Kidney glomerular epithelial cell (primary cell): ENCODE measurements at regions not wholly inside any gene's neighbourhood (a gene's known extent, or its start where the extent isn't known, plus 50 kb on each side); places are given as distances from the start of the nearest gene placed in this dataset.

Source experiments
- DNase-seq: peaks from one replicate; lab custom pipeline; 2025; lab: John Stamatoyannopoulos, UW

- no peak for DNase-seq
Measured at GRCh38 chr15:69951898-69952555, 145.7 kb downstream of the TLE3 start.

GRCh38 chr15:69953051-69953450, 144.7 kb downstream of the TLE3 start:
- DNase-seq: no peak

GRCh38 chr15:69953816-69954215, 143.9 kb downstream of the TLE3 start:
- DNase-seq: no peak

DNA sequence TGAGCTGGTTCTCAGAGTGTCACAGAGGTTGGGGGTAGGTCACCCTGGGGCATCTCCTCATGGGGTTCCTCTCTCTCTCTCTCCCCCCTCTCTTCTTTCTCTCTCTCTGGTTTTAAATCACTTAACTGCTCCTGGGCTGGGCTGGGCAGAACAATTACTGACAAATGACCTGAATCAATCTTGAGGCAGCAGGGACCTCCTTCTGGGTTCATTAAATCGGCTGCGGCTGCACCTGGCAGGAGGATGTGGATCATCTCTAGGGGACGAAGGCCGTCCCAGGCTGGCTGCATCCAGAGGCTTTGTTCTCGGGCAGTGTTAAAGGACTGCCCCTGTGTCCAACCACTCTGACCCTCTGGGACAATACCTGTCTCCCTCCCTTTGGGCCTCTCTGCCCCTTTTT, 143.1 kb downstream of the TLE3 start:
- DNase-seq: no peak

- no peak for DNase-seq
Measured at GRCh38 chr15:69955240-69955894, 142.3 kb downstream of the TLE3 start.

DNA sequence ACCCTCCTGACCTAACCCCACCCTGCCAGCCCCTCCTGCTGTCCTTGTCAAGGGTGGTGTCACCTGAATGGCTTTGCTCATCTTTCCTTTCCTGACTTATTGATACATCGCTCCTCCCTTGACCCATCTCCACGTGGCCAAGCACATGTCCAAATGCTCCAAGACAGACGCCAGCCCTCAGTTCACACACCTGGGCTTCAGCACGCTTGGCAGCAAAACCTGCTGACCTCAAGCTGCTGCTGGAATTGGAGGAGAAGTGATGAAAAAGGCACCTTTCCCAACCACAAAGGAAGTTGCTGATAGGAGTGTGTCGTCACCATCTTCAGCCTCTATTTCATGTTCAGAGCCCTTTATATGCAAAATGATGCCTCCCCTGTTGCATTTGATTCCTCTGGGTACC, 141.3 kb downstream of the TLE3 start:
- no peak for DNase-seq

GRCh38 chr15:69957175-69957574, 140.5 kb downstream of the TLE3 start:
- DNase-seq: no peak

- no peak for DNase-seq
Measured at GRCh38 chr15:69958496-69959084, 139.1 kb downstream of the TLE3 start.

GRCh38 chr15:69962561-69962960, 135.2 kb downstream of the TLE3 start:
- no peak for DNase-seq

DNA sequence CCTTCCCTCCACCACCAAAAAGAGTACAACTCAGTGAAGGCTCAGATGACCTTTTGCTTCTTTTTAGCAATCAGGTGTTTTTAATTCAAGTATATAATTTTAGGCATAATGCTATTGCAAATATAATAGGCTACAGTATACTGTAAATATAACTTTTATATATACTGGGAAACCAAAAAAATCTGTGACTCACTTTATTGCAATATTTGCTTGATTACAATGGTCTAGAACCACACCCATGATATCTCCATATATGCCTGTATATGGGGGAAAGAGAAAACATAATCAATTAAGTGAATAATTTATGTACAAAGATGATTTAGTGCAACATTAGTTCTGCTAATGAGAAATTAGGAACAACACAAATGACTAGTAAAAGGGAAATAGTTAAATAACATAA, 134.3 kb downstream of the TLE3 start:
- no peak for DNase-seq

DNA sequence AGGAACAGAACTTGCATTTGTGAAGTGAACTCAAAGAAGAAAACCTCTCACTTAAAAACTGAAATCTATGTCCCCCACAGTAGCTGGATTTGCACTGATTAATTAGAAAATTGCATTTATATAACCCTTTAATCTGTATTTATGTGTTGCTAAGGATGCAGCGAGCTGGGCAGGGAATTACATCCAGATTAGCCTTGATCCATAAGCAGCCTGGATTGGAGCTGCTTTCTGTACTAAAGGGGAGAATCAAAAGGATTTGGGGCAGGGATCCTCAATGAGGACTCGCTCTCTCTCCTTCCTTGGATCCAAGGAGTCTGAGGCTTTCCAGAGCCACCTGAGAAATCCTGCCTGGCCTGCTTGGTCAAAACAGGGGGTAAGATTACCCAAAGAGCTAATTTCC, 125.9 kb downstream of the TLE3 start:
- DNase-seq: no peak

DNA sequence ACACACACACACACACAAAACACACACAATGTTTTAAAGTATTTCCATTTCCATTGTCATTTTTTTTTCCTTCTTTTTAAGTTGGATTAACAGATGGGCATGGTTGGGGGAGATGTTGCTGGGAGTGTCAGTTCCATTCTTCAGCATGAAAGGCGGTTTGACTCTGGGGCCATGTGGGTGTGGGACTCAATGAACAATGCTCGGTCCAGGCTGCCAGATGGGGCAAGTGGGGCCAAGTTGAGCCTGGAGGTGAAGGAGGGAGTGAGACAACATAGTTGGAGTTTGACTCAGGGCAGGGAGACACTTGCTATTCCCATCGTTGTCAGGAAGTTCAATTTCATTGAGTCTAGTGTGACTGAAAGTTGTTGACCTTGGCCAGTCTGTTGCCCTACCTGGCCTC, 125.3 kb downstream of the TLE3 start:
- no peak for DNase-seq

DNA sequence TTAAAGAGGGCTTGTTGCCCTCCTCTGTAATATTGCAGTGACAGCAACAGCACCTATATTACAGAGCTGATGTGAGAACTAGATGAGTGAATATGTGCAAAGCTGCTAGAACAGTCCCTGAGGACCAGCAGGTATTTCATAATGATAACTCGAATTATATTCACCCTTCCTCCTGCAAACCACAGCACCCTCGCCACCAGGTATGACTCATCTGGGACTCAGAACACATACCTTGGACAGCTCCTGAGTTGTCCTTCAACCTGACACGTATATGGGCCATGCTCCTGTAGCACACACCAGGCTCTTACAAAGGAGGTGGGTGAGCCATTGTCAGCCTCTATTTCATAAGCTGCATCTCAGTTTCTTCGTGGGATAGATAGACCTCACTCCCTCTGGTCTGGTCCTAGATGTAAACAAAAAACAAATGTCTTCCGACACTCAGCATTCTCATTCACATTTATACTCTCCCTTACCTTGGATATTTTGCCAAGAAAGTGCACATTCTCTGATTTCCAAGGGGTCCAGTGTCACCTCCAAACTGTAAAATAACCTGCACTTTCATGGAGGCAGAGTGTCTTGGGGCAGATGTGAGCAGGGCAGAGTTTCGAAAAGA, 124.5 kb downstream of the TLE3 start:
- DNase-seq: peak; percentile 59

DNA sequence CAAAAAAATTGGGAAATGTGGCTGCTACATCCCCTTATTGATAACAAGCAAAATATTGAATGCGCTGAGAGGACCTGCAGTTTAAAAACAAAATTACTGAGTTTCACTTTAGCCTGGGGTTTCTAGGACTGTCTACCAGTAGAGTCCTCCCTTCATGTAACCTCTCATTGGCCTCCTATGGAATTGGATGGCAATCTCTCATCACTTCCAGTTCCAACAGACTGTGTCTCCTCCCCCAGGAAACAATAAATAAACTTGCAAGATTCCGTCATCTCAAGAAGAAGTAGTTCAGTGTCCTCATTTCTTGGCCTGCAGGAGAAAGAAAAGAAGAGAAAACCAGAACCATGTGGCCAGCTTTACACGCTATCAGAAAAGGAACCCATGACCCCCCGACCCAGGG, 123.8 kb downstream of the TLE3 start:
- no peak for DNase-seq

- DNase-seq: no peak
Measured at GRCh38 chr15:69974321-69974720, 123.4 kb downstream of the TLE3 start.

DNA sequence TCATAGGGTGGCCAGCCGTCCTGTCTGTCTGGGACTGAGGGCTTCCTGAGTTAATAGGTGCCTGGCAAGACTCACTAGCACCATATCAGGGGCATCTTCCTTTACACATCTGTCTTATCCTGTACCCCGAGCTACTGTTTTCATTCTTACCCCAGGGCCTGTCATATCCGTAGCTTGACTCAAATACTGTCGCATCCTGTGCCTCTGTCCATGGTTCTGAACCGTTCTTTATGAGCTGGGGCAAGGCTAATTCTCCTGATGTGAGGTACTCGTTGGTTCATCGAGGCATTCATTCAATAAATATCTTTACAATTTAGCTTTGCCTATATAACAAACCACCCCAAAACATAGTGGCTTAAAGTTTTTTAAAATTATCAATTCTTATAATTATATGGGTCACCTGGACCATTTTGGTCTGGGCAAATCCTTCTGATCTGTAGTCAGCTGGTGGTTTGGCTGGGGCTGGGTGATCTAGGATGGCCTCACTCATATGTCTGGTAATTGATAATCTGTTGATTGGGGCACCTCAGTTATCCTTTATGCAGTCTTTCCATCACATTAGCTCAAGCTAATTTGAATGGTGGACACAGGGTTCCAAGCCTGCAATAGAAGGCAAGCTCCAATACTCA, 121.2 kb downstream of the TLE3 start:
- peak; percentile 20 for DNase-seq

GRCh38 chr15:69978603-69979002, 119.1 kb downstream of the TLE3 start:
- no peak for DNase-seq

- DNase-seq: peak; percentile 15
Measured at GRCh38 chr15:69979262-69979661, 118.5 kb downstream of the TLE3 start.

DNA sequence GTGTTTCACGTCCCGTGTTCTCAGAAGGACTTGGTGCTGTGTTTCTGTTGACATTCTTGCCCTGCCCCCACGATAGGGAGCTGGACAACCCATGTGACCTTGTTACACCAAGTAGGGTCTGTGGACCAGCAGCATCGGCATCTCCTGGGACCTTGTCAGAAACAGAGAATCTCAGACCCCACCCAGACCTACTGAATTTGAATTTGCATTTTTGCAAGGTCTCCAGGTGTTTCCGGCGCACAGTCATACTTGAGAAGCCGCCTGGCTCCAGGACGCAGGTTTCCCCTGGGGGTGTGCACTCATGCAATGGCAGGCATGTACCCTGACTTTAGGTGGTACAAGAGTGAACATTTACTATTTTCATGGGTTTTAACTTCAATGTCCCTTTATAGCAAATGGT, 117.9 kb downstream of the TLE3 start:
- no peak for DNase-seq

DNA sequence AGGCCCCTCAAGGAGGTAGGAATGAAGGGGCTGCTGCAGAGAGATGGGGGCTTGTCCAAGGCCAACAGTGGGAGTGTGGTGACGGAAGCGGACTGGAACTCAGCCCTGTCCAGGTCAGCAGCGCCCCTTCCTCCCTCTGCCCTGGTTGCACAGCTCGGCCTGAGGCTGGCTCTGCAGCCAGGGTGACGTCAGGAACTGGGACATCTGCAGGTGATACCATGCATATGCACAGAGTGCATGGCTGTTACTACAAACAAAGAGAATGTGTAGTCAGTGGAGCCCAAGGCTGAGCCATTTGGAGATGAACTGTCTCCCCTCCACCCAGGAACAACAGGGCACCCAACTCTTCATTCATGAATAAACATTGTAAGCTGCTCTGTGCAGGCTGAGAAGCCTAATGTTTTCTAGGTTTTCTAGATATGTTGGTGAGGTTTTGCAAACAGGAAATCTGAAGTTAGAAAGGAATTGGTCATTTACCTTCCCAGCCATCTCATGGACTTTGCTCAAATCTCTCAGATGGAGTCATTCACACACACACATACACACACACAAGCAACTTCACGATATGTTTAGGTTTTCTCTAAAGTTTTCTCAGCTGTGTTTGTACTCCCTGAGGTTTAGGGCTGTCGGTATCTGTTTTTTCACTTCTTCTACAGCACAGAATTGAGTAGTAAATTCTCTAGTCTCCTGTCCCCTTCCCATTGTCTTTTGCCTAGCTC, 117.2 kb downstream of the TLE3 start:
- DNase-seq: no peak

DNA sequence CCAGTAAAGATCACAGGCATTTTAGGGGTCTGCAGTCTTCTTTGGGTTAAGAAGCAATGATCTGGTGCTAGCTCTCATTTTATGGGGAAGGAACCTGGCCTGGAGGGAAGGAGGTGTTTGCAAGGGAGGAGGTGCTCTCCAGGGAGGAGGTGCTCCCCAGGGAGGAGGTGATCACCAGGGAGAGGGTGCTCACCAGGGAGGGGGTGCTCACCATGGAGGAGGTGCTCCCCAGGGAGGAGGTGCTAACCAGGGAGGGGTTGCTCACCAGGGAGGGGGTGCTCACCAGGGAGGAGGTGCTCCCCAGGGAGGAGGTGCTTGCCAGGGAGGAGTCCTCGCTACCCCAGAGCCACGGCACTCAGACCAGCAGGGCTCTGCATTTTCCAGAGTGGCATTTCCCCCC, 115.7 kb downstream of the TLE3 start:
- no peak for DNase-seq

- no peak for DNase-seq
Measured at GRCh38 chr15:69983696-69984265, 113.9 kb downstream of the TLE3 start.
